Activated gamma-delta T cell treated with Interleukin-2 at 50 U/mL for 16 hours (primary cell): ENCODE measurements at regions not wholly inside any gene's neighbourhood (a gene's known extent, or its start where the extent isn't known, plus 50 kb on each side); places are given as distances from the start of the nearest gene placed in this dataset.
"Not testable (repeated sequence)": the region's sequence is repeated elsewhere in the genome, so short reads cannot be mapped to it uniquely, and the experiment has no call there.

Experiments used
- DNase-seq: peaks from one replicate; pipeline ENCODE4 v3.0.0-alpha.2; 2020

- no peak for DNase-seq
Measured at GRCh38 chr4:124455671-124456070, 256.9 kb downstream of the ANKRD50 start.

GRCh38 chr4:124459196-124459940 lies 253.2 kb downstream of the ANKRD50 start:
- no peak for DNase-seq

- DNase-seq, result no peak
Measured at GRCh38 chr4:124459941-124460310, 252.6 kb downstream of the ANKRD50 start.

GRCh38 chr4:124461592-124461991 lies 250.9 kb downstream of the ANKRD50 start:
- not testable (repeated sequence) for DNase-seq

GRCh38 chr4:124462954-124463828 lies 249.3 kb downstream of the ANKRD50 start:
- no peak for DNase-seq

- no peak for DNase-seq
Measured at GRCh38 chr4:124464836-124465235, 247.7 kb downstream of the ANKRD50 start.

GRCh38 chr4:124468360-124468759 lies 244.2 kb downstream of the ANKRD50 start:
- DNase-seq, result no peak

- no peak for DNase-seq
Measured at GRCh38 chr4:124469981-124470380, 242.6 kb downstream of the ANKRD50 start.

- no peak for DNase-seq
Measured at GRCh38 chr4:124478470-124478869, 234.1 kb downstream of the ANKRD50 start.

GRCh38 chr4:124480061-124480460 lies 232.5 kb downstream of the ANKRD50 start:
- DNase-seq, result no peak

GRCh38 chr4:124481123-124481522 lies 231.4 kb downstream of the ANKRD50 start:
- DNase-seq, result no peak

GRCh38 chr4:124483048-124483906 lies 229.3 kb downstream of the ANKRD50 start:
- DNase-seq, result no peak

- no peak for DNase-seq
Measured at GRCh38 chr4:124484008-124484407, 228.5 kb downstream of the ANKRD50 start.

- no peak for DNase-seq
Measured at GRCh38 chr4:124484940-124485339, 227.6 kb downstream of the ANKRD50 start.

GRCh38 chr4:124486423-124486822 lies 226.1 kb downstream of the ANKRD50 start:
- DNase-seq, result no peak

GRCh38 chr4:124487651-124488050 lies 224.9 kb downstream of the ANKRD50 start:
- DNase-seq, result no peak

- no peak for DNase-seq
Measured at GRCh38 chr4:124491361-124492145, 221.0 kb downstream of the ANKRD50 start.

GRCh38 chr4:124499261-124499660 lies 213.3 kb downstream of the ANKRD50 start:
- DNase-seq, result no peak

GRCh38 chr4:124501576-124501975 lies 211.0 kb downstream of the ANKRD50 start:
- no peak for DNase-seq

- no peak for DNase-seq
Measured at GRCh38 chr4:124504431-124504830, 208.1 kb downstream of the ANKRD50 start.

- DNase-seq, result no peak
Measured at GRCh38 chr4:124505211-124505610, 207.3 kb downstream of the ANKRD50 start.

GRCh38 chr4:124509151-124509550 lies 203.4 kb downstream of the ANKRD50 start:
- no peak for DNase-seq
